Activated CD4-positive, alpha-beta T cell treated with anti-CD3 and anti-CD28 coated beads for 4 hours (primary cell): ENCODE measurements at regions not wholly inside any gene's neighbourhood (a gene's known extent, or its start where the extent isn't known, plus 50 kb on each side); places are given as distances from the start of the nearest gene placed in this dataset.

Experiments used
- DNase-seq, 2 donors: peaks; one replicate each; pipeline ENCODE4 v3.0.0-alpha.2; 2020

GRCh38 chr10:31081937-31082840 is 50.5 kb upstream of the ZNF438 start:
- no peak for DNase-seq

- DNase-seq: peak; percentile 44 to 63
Observed at GRCh38 chr10:31083765-31084184, 52.1 kb upstream of the ZNF438 start.

- DNase-seq: no peak
Observed at GRCh38 chr10:31087011-31087410, 55.3 kb upstream of the ZNF438 start.

- no peak for DNase-seq
Observed at GRCh38 chr10:31087851-31088250, 56.2 kb upstream of the ZNF438 start.

- no peak for DNase-seq
Observed at GRCh38 chr10:31090894-31091607, 59.4 kb upstream of the ZNF438 start.

- no peak for DNase-seq
Observed at GRCh38 chr10:31095677-31096560, 64.3 kb upstream of the ZNF438 start.

GRCh38 chr10:31098046-31098445 is 66.4 kb upstream of the ZNF438 start:
- DNase-seq: no peak

- no peak for DNase-seq
Observed at GRCh38 chr10:31099094-31099493, 67.4 kb upstream of the ZNF438 start.

GRCh38 chr10:31099664-31100063 is 68.0 kb upstream of the ZNF438 start:
- peak; percentile 47 to 51 for DNase-seq

- no peak for DNase-seq
Observed at GRCh38 chr10:31100115-31100601, 68.5 kb upstream of the ZNF438 start.

GRCh38 chr10:31100662-31101061 is 69.0 kb upstream of the ZNF438 start:
- no peak for DNase-seq

- DNase-seq: peak; percentile 60 to 65
Observed at GRCh38 chr10:31101123-31101522, 69.5 kb upstream of the ZNF438 start.

- DNase-seq: no peak
Observed at GRCh38 chr10:31102421-31102820, 70.8 kb upstream of the ZNF438 start.

GRCh38 chr10:31103112-31103511 is 71.4 kb upstream of the ZNF438 start:
- DNase-seq: no peak

GRCh38 chr10:31112961-31113360 is 81.3 kb upstream of the ZNF438 start:
- DNase-seq: no peak

GRCh38 chr10:31116226-31116625 is 84.6 kb upstream of the ZNF438 start:
- DNase-seq: no peak

- no peak for DNase-seq
Observed at GRCh38 chr10:31118556-31118955, 86.9 kb upstream of the ZNF438 start.

GRCh38 chr10:31120392-31120791 is 88.7 kb upstream of the ZNF438 start:
- no peak for DNase-seq

- DNase-seq: no peak
Observed at GRCh38 chr10:31120961-31121685, 89.5 kb upstream of the ZNF438 start.

GRCh38 chr10:31121757-31122577 is 90.3 kb upstream of the ZNF438 start:
- no peak for DNase-seq

GRCh38 chr10:31123946-31124345 is 92.3 kb upstream of the ZNF438 start:
- no peak for DNase-seq
